GM12872 (cell line): ENCODE measurements at regions not wholly inside any gene's neighbourhood (a gene's known extent, or its start where the extent isn't known, plus 50 kb on each side); places are given as distances from the start of the nearest gene placed in this dataset.

Experiments used
- TF ChIP-seq, protein P1 (sequence below): IDR thresholded peaks from 3 replicates; pipeline ENCODE4 v1.5.1; 2011; ENCODE audit warnings: low read depth, mild to moderate bottlenecking, low read length, moderate library complexity; ENCODE audit not compliant: insufficient read depth

DNA sequence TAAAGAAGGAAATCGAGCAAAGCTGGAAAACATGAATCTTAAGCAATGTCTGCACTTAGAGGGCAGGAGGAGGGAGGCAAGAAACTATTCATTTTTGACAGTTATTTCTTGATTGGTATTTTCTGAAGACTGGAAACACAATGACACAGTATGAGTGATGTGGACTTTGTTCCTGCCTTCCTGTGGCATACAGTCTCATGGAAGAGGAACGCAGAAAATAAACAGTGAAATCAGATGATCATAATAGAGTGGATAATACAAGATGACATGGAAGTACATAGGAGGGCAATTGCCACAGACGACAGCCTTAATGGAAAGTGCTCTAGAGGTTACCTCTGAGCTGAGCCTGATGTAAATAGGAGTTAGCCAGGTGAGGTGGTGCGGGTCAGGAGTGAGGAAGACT lies 140.4 kb upstream of the MAX start:
- TF ChIP-seq, protein P1, sequence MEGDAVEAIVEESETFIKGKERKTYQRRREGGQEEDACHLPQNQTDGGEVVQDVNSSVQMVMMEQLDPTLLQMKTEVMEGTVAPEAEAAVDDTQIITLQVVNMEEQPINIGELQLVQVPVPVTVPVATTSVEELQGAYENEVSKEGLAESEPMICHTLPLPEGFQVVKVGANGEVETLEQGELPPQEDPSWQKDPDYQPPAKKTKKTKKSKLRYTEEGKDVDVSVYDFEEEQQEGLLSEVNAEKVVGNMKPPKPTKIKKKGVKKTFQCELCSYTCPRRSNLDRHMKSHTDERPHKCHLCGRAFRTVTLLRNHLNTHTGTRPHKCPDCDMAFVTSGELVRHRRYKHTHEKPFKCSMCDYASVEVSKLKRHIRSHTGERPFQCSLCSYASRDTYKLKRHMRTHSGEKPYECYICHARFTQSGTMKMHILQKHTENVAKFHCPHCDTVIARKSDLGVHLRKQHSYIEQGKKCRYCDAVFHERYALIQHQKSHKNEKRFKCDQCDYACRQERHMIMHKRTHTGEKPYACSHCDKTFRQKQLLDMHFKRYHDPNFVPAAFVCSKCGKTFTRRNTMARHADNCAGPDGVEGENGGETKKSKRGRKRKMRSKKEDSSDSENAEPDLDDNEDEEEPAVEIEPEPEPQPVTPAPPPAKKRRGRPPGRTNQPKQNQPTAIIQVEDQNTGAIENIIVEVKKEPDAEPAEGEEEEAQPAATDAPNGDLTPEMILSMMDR: no peak

DNA sequence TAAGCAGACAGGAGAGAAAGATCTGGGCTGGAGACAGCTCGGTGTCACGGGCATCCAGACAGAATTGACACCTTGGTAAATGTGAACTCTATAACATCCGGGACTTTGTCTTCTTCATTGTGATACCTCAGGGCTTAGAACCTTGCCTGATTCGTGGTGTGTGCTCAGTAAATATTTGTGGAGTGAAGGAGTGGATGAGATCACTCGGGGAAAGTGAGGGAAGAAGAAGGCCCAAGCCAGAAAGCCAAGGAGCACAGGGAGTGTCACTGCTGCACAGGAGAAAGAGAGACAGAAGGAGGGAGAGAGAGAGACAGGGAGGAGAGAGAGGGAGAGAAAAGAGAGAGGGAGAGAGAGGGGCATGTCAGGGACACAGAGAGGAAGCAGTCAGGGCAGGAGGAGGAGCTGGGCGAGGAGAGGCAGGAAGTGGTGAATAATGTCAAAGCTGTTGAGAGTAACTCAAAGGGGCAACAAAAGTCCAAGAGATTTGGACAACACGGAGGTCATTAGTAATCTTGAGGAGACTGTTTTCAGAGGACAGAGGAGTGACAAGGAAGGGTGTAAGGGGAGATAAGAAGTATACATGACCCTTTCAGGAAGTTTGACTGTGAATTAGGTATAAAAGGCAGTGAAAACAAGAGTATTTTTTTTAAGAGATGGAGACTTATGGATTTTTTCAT lies 141.6 kb upstream of the MAX start:
- TF ChIP-seq, protein P1: no peak

DNA sequence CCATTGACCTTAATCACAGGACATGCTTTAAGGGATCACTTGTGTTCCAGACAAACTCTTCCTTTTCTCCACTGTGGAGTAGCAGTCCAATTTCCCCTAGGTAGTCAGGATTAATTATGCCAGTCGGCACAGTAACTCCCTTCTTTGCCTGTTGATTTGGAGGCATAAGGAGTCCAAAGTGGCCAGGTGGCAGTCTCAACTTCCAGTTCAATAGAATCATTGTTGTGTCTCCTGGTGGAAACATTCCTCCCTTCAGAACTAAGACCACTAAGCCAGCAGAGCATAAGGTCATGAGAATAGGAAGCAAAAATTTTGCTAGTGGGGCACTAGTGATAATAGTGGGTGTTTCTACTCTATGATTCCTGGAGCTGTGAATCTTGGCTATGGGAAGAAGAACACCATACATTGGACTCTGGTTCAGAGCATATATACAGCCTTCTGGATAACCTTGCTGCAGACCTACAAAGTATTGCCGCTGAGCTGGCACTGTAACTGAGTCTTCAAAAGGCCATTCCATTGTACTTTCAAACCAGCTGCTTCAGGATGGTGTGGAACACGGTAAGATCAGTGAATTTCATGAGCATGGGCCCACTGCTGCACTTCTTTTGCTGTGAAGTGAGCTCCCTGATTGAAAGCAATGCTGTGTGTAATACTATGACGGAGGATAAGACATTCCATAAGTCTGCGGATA lies 147.3 kb upstream of the MAX start:
- TF ChIP-seq, protein P1: no peak

DNA sequence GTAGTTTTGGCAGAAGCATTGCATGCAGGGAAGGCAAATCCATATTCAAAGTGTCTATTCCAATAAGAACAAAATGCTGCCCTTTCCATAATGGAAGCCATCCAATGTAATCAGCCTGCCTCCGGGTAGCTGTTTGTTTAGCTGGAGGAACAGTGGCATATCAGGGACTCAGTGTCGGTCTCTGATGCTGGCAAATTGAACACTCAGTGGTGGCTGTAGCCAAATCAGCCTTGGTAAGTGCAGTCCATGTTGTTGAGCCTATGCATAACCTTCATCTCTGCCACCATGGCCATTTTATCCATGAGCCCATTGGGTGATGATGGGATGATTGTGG lies 147.8 kb upstream of the MAX start:
- TF ChIP-seq, protein P1: no peak

DNA sequence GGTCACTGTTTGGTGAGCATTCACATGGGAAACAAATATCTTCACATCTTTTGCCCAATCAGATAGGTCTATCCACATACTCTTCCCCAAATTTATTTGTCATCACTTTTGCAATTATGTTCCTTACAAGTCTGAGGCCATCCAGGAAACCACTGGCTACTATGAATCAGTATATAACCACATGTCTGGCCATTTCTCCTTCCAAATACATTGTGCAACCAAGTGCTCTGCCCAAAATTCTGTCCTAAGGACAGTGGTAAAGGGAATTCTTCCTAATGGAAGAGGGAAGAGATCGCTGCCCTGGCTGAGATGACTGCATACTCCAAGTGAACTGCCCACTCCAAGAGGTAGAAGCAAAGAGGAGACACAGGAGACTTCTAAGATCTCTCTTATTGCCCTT lies 148.9 kb upstream of the MAX start:
- TF ChIP-seq, protein P1: no peak

DNA sequence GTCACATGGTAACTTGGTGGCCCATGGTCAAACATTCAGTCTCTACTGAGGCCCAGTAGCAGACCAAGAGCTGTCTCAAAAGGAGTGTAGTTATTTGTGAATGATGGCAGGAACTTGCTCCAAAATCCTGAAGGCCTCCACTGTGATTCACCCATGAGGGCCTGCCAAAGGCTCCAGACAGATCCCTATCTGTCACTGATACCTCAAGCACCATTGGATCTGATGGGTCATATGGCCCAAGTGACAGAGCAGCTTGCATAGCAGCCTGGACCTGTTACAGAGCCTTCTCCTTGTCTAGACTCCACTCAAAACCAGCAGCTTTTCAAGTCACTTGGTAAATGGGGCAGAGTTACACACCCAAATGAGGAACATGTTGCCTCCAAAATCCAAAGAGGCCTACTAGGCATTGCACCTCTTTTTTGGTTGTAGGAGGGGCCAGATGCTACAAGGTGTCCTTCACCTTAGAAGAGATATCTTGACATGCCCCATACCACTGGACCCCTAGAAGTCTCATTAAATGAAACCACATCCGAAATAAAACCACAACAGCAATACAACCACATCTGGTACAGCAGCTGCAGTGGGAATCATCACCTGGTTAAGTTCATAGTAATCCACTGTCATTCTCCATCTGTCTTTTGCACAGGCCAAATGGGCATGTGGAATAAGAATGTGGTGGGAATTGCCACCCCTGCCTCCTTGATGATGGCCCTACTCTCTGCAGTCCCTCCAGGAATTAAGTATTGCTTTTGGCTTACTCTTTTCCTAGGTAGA lies 150.4 kb upstream of the MAX start:
- TF ChIP-seq, protein P1: no peak

DNA sequence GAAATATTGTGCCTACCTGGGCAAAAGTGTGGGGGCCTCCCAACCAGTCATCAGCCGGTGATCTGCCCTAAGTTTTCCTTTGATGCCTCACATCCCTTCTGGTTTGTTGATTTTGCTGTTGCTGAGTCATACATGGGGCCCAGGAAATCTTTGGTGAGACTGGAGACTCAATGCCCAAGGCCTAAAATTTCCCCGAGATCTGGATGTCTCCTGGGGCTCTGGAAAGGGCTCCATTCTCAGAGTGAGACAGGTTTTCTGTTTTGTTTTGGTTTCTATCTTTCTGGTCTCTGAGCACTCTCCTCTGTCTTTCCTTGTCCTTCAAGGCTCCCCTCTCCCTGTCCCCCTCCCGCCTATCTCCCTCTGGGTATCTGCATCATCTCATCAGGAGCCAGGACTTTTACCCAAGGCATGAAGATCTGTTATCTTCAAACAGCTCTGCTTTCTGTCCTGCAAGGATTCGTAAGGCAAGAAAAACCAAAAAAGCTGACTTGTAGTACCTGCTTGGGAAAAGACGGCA lies 152.8 kb upstream of the MAX start:
- TF ChIP-seq, protein P1: no peak
